ENCODE measurements at regions not wholly inside any gene's neighbourhood (a gene's known extent, or its start where the extent isn't known, plus 50 kb on each side); places are given as distances from the start of the nearest gene placed in this dataset.

GRCh38 chr17:5973410-5973809 lies 96.8 kb upstream of the WSCD1 start:
- TF ChIP-seq POLR2A (IDR thresholded peaks at IDR 0.05), result no peak
- no peak for TF ChIP-seq CTCF (IDR thresholded peaks at IDR 0.05 in 8 of 11, conservative IDR thresholded peaks at IDR 0.05 in 3 of 11)
- TF ChIP-seq POLR2AphosphoS5 (IDR thresholded peaks at IDR 0.05), result no peak

Data from spleen (tissue), 7 donors.